ENCODE measurements at regions not wholly inside any gene's neighbourhood (a gene's known extent, or its start where the extent isn't known, plus 50 kb on each side); places are given as distances from the start of the nearest gene placed in this dataset.

GRCh38 chr18:2201036-2201600, 370.2 kb downstream of the METTL4 start:
- H3K27me3 ChIP-seq (ENCODE audit: insufficient read depth): no peaks in the 10 kb centered on the region
- no peak for TF ChIP-seq JUND (IDR thresholded peaks at IDR 0.05)
- TF ChIP-seq GATA2 (CRISPR knock-in tag; IDR thresholded peaks at IDR 0.05): no peak
- no peaks in the 10 kb centered on the region for H3K4me1 ChIP-seq (ENCODE audit: control insufficient read depth in 1 of 2, insufficient read depth in 2 of 2, low read depth in 1 of 2, low read length in 1 of 2)
- H3K36me3 ChIP-seq (replicated peaks in 1 of 2; ENCODE audit: control insufficient read depth in 1 of 2, insufficient read depth in 2 of 2, low read length in 1 of 2): no peaks in the 10 kb centered on the region
- H3K4me3 ChIP-seq (ENCODE audit: low read depth in 2 of 2, low read length in 1 of 2): no peak overlapping the region
- H3K27ac ChIP-seq (ENCODE audit: low read depth in 2 of 2, low read length in 1 of 2): no peak overlapping the region
- no peaks in the 10 kb centered on the region for H3K79me2 ChIP-seq (ENCODE audit: insufficient read depth)
- H2AFZ ChIP-seq (ENCODE audit: low read depth): no peak overlapping the region
- H3K9me2 ChIP-seq: no peaks in the 10 kb centered on the region
- POLR2A ChIA-PET: no interaction called here
- H4K20me1 ChIP-seq (ENCODE audit: insufficient read depth): no peaks in the 10 kb centered on the region
- H3K9ac ChIP-seq: no peak overlapping the region
- no peak for DNase-seq
- H3F3A ChIP-seq (replicated peaks; ENCODE audit: insufficient read depth): no peaks in the 10 kb centered on the region
- 8% methylated on average over 2 of the region's 2 CpGs for WGBS (ENCODE audit: low lambda C conversion rate)
- no peak overlapping the region for H3K4me2 ChIP-seq
- CTCF ChIA-PET: no interaction called here
- no peaks in the 10 kb centered on the region for H3K9me3 ChIP-seq

GRCh38 chr18:2204736-2205135, 366.6 kb downstream of the METTL4 start:
- ChIA-PET CTCF (no interaction called here), POLR2A (no interaction called here)
- H3K4me1 ChIP-seq (ENCODE audit: control insufficient read depth in 1 of 2, insufficient read depth in 2 of 2, low read depth in 1 of 2, low read length in 1 of 2): no peaks in the 10 kb centered on the region
- WGBS (ENCODE audit: low lambda C conversion rate): 10% methylated on average over 2 of the region's 2 CpGs
- DNase-seq: no peak
- H4K20me1 ChIP-seq (ENCODE audit: insufficient read depth): no peaks in the 10 kb centered on the region
- no peak overlapping the region for H3K9ac ChIP-seq
- no peaks in the 10 kb centered on the region for H3K36me3 ChIP-seq (replicated peaks in 1 of 2; ENCODE audit: control insufficient read depth in 1 of 2, insufficient read depth in 2 of 2, low read length in 1 of 2)
- no peaks in the 10 kb centered on the region for H3K9me3 ChIP-seq
- no peak overlapping the region for H2AFZ ChIP-seq (ENCODE audit: low read depth)
- no peaks in the 10 kb centered on the region for H3K27me3 ChIP-seq (ENCODE audit: insufficient read depth)
- H3K79me2 ChIP-seq (ENCODE audit: insufficient read depth): no peaks in the 10 kb centered on the region
- H3F3A ChIP-seq (replicated peaks; ENCODE audit: insufficient read depth): no peaks in the 10 kb centered on the region
- TF ChIP-seq FOSL2 (IDR thresholded peaks at IDR 0.05; ENCODE audit: borderline replicate concordance, low read depth) (no peak), TCF12 (IDR thresholded peaks at IDR 0.05) (no peak), FOXJ3 (CRISPR knock-in tag; IDR thresholded peaks at IDR 0.05) (no peak), MEF2A (IDR thresholded peaks at IDR 0.05; ENCODE audit: borderline replicate concordance, low read depth) (no peak), YY1 (IDR thresholded peaks at IDR 0.05; ENCODE audit: low read depth) (no peak), MXI1 (IDR thresholded peaks at IDR 0.05; ENCODE audit: low read depth, low read length) (no peak), MAX (IDR thresholded peaks at IDR 0.05; ENCODE audit: low read depth) (no peak), ZBTB33 (IDR thresholded peaks at IDR 0.05; ENCODE audit: borderline replicate concordance, low read depth) (no peak), USF2 (IDR thresholded peaks at IDR 0.05; ENCODE audit: borderline replicate concordance, low read depth, low read length) (no peak), FOXM1 (IDR thresholded peaks at IDR 0.05; ENCODE audit: low read depth) (no peak), GATA2 (CRISPR knock-in tag; IDR thresholded peaks at IDR 0.05) (no peak), GABPA (IDR thresholded peaks at IDR 0.05; ENCODE audit: low read depth) (no peak), TAF1 (IDR thresholded peaks at IDR 0.05; ENCODE audit: borderline replicate concordance, low read depth, low read length) (no peak), JUND (IDR thresholded peaks at IDR 0.05) (no peak), IRF3 (IDR thresholded peaks at IDR 0.05; ENCODE audit: low read depth, low read length) (no peak), PBX3 (IDR thresholded peaks at IDR 0.05) (no peak), SMC3 (IDR thresholded peaks at IDR 0.05; ENCODE audit: low read depth, low read length) (no peak), CHD2 (IDR thresholded peaks at IDR 0.05; ENCODE audit: low read length, partially characterized antibody) (no peak), ELF1 (IDR thresholded peaks at IDR 0.05) (no peak)
- H3K4me3 ChIP-seq (ENCODE audit: low read depth in 2 of 2, low read length in 1 of 2): no peak overlapping the region
- H3K27ac ChIP-seq (ENCODE audit: low read depth in 2 of 2, low read length in 1 of 2): no peak overlapping the region
- H3K4me2 ChIP-seq: no peak overlapping the region
- H3K9me2 ChIP-seq: no peaks in the 10 kb centered on the region

All from SK-N-SH (cell line).